ENCODE measurements at regions not wholly inside any gene's neighbourhood (a gene's known extent, or its start where the extent isn't known, plus 50 kb on each side); places are given as distances from the start of the nearest gene placed in this dataset.

DNA sequence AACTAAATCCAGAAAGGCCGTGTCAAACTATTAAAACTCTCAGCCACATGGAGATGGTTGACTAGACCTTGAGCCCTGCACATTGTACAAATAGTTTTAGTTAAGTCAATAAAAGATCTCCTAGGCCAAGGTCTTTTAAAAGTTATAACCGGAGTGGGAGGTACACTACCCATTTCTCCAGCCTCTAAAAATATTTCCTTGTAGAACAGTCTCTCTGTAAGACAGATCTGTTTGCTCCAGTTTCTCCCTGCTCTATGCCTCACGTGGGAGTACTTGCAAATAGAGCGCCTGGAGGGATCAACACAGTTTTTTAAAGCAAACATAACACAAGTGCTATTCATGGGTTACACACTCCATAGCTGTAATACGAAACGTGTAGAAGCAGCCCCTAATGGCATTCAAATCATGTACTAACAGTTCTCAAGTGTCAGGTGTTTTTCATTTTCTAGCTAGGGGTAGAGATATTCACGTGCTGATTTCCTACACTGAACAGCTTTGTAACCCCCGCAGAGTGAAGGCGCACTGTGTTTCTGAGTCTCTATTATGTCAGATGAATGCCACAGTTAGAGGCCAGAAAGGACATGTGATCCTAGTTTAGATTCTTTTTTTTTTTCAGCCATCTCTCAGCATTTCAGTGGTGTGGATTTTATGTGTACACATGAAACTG is 703.4 kb upstream of the GRAMD2B start:
- no TSS peak for BruUV-seq (replicated peaks)
- no peak overlapping the region for H3K4me3 Mint-ChIP-seq (ENCODE audit: unreplicated experiment)
- no peaks in the 10 kb centered on the region for H3K9me3 Mint-ChIP-seq (ENCODE audit: unreplicated experiment)
- H3K4me3 ChIP-seq (ENCODE audit: low read depth, low read length) = no peak overlapping the region
- H3K4me1 ChIP-seq = peaks cover 35% of the 10 kb centered on the region
- ChIA-PET POLR2A (no interaction called here), CTCF (no interaction called here)
- H3K36me3 Mint-ChIP-seq (ENCODE audit: insufficient read depth, unreplicated experiment) = no peaks in the 10 kb centered on the region
- no peaks in the 10 kb centered on the region for H3K36me3 ChIP-seq (ENCODE audit: control insufficient read depth, insufficient read depth, low read length)
- H3K9me3 ChIP-seq = no peaks in the 10 kb centered on the region
- TF ChIP-seq, protein P1, sequence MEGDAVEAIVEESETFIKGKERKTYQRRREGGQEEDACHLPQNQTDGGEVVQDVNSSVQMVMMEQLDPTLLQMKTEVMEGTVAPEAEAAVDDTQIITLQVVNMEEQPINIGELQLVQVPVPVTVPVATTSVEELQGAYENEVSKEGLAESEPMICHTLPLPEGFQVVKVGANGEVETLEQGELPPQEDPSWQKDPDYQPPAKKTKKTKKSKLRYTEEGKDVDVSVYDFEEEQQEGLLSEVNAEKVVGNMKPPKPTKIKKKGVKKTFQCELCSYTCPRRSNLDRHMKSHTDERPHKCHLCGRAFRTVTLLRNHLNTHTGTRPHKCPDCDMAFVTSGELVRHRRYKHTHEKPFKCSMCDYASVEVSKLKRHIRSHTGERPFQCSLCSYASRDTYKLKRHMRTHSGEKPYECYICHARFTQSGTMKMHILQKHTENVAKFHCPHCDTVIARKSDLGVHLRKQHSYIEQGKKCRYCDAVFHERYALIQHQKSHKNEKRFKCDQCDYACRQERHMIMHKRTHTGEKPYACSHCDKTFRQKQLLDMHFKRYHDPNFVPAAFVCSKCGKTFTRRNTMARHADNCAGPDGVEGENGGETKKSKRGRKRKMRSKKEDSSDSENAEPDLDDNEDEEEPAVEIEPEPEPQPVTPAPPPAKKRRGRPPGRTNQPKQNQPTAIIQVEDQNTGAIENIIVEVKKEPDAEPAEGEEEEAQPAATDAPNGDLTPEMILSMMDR (IDR thresholded peaks at IDR 0.05; ENCODE audit: insufficient read depth in 1 of 2, low read depth in 1 of 2, low read length in 1 of 2, severe bottlenecking in 1 of 2, unreplicated experiment in 1 of 2) = no peak
- H3K27me3 Mint-ChIP-seq (ENCODE audit: insufficient read depth, unreplicated experiment) = no peaks in the 10 kb centered on the region
- no peaks in the 10 kb centered on the region for H3K27me3 ChIP-seq (replicated peaks; ENCODE audit: control insufficient read depth, insufficient read depth, low read length)
- peaks cover 23% of the 10 kb centered on the region for H3K4me1 Mint-ChIP-seq (ENCODE audit: low read depth, unreplicated experiment)
- intact Hi-C loops (cut with micrococcal nuclease; ENCODE audit: unreplicated experiment) = no loop called here
- H3K27ac Mint-ChIP-seq (ENCODE audit: unreplicated experiment) = peak overlapping the region; percentile 58
- peak; percentile 28 to 53 for DNase-seq

DNA sequence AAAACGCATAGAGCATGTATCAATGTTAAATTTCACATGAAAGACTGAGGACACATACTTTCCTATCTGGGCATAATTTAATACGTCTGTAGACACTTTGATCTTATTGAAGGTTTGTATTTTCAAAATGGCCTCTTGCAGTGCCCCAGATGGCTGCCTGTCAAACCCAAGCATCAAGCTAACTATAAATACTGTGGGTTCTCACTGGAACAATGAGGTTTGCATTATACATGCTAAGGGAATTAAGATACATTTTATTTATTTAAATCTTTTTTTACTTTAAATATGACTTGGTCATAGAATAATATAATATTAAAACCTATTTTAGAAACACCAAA is 702.9 kb upstream of the GRAMD2B start:
- H3K4me1 Mint-ChIP-seq (ENCODE audit: low read depth, unreplicated experiment) = peaks cover 23% of the 10 kb centered on the region
- peaks cover 35% of the 10 kb centered on the region for H3K4me1 ChIP-seq
- no peaks in the 10 kb centered on the region for H3K9me3 Mint-ChIP-seq (ENCODE audit: unreplicated experiment)
- ChIA-PET CTCF (no interaction called here), POLR2A (no interaction called here)
- H3K4me3 Mint-ChIP-seq (ENCODE audit: unreplicated experiment) = no peak overlapping the region
- no peak overlapping the region for H3K4me3 ChIP-seq (ENCODE audit: low read depth, low read length)
- H3K27me3 Mint-ChIP-seq (ENCODE audit: insufficient read depth, unreplicated experiment) = no peaks in the 10 kb centered on the region
- BruUV-seq (replicated peaks) = no TSS peak
- H3K27ac Mint-ChIP-seq (ENCODE audit: unreplicated experiment) = peak overlapping the region; percentile 58
- DNase-seq = no peak
- no peaks in the 10 kb centered on the region for H3K36me3 Mint-ChIP-seq (ENCODE audit: insufficient read depth, unreplicated experiment)
- no peaks in the 10 kb centered on the region for H3K9me3 ChIP-seq
- intact Hi-C loops (cut with micrococcal nuclease; ENCODE audit: unreplicated experiment) = no loop called here
- TF ChIP-seq, protein P1 (IDR thresholded peaks at IDR 0.05; ENCODE audit: insufficient read depth in 1 of 2, low read depth in 1 of 2, low read length in 1 of 2, severe bottlenecking in 1 of 2, unreplicated experiment in 1 of 2) = no peak
- H3K27me3 ChIP-seq (replicated peaks; ENCODE audit: control insufficient read depth, insufficient read depth, low read length) = no peaks in the 10 kb centered on the region
- H3K36me3 ChIP-seq (ENCODE audit: control insufficient read depth, insufficient read depth, low read length) = no peaks in the 10 kb centered on the region

DNA sequence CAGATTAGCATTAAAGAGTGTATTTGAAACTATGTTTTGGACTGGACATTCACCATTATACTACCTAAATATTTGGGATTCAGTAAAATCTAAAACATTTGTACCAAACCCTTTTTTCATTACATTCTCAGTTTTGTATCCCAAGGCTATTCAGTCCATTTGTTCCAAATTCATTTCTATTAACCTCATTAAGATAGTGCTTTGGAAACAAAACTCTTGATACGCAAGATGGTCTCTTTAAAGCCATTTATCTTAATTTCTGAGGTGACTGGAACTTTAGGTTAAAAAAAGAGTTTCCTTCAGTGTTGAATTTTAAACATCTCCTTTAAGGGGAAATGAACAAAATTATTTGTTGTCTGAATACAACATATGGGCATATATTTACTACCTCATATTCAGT is 702.5 kb upstream of the GRAMD2B start:
- no peak overlapping the region for H3K4me3 ChIP-seq (ENCODE audit: low read depth, low read length)
- Mint-ChIP-seq H3K4me3 (ENCODE audit: unreplicated experiment) (no peak overlapping the region), H3K9me3 (ENCODE audit: unreplicated experiment) (no peaks in the 10 kb centered on the region), H3K27me3 (ENCODE audit: insufficient read depth, unreplicated experiment) (no peaks in the 10 kb centered on the region), H3K27ac (ENCODE audit: unreplicated experiment) (no peak overlapping the region), H3K36me3 (ENCODE audit: insufficient read depth, unreplicated experiment) (no peaks in the 10 kb centered on the region), H3K4me1 (ENCODE audit: low read depth, unreplicated experiment) (peaks cover 23% of the 10 kb centered on the region)
- DNase-seq = no peak
- no peaks in the 10 kb centered on the region for H3K36me3 ChIP-seq (ENCODE audit: control insufficient read depth, insufficient read depth, low read length)
- intact Hi-C loops (cut with micrococcal nuclease; ENCODE audit: unreplicated experiment) = no loop called here
- ChIA-PET CTCF (no interaction called here), POLR2A (no interaction called here)
- H3K9me3 ChIP-seq = no peaks in the 10 kb centered on the region
- H3K4me1 ChIP-seq = peaks cover 35% of the 10 kb centered on the region
- H3K27me3 ChIP-seq (replicated peaks; ENCODE audit: control insufficient read depth, insufficient read depth, low read length) = no peaks in the 10 kb centered on the region
- TF ChIP-seq, protein P1 (IDR thresholded peaks at IDR 0.05; ENCODE audit: insufficient read depth in 1 of 2, low read depth in 1 of 2, low read length in 1 of 2, severe bottlenecking in 1 of 2, unreplicated experiment in 1 of 2) = no peak
- BruUV-seq (replicated peaks) = no TSS peak
